HCT116 (cell line): ENCODE measurements at regions not wholly inside any gene's neighbourhood (a gene's known extent, or its start where the extent isn't known, plus 50 kb on each side); places are given as distances from the start of the nearest gene placed in this dataset.

Source experiments
- ATAC-seq: fragments of 200-7000 bp; cut with Tn5 transposase; 2 replicates; pipeline ENCODE4 v1.9.1; 2020; ENCODE audit warnings: mild to moderate bottlenecking, moderate library complexity
- BruUV-seq: library from RNA; stranded (reverse); fragments of 400-500 nt; replicated peaks from 2 replicates; lab custom pipeline; 2021; lab: Mats Ljungman, UMichigan
- CTCF ChIA-PET: fragments of 300-600 bp; sonication (Branson Sonifier 250); formaldehyde crosslinking; loops from one replicate; lab custom pipeline; 2021; ENCODE audit warnings: antibody characterized with exemption; lab: Charles Lee
- POLR2A ChIA-PET: fragments of 300-600, 350-600 bp; sonication (Branson Sonifier 250); formaldehyde crosslinking; loops from one replicate; lab custom pipeline; 2021; ENCODE audit warnings: antibody characterized with exemption; lab: Charles Lee
- RAD21 ChIA-PET, 2 experiments: fragments of 300-600 bp; sonication (Branson Sonifier 250); formaldehyde crosslinking; loops; one replicate each; lab custom pipeline; 2023; ENCODE audit warnings: low total read pairs in 2 of 2; ENCODE audit not compliant: uncharacterized antibody in 2 of 2, unreplicated experiment in 2 of 2, low non-redundant PET in 1 of 2; lab: Charles Lee
- DNase-seq: peaks from one replicate; pipeline ENCODE4 v3.0.0-alpha.2; 2010; ENCODE audit warnings: low read depth, low spot score
- H2AFZ ChIP-seq: fragments of 200-600 bp; shearing (Covaris generic), sonication (generic); 2 replicates; pipeline ENCODE4 v1.6.1; 2017; ENCODE audit warnings: low read depth, mixed run types, mixed read lengths, antibody characterized with exemption, low read length; ENCODE audit not compliant: poor library complexity, severe bottlenecking
- H3K27ac ChIP-seq: 2 replicates; pipeline ENCODE4 v1.5.1; 2012; ENCODE audit warnings: low read depth, low read length
- H3K27me3 ChIP-seq: fragments of 200-600 bp; sonication (generic); 2 replicates; pipeline ENCODE4 v1.6.1; 2016; ENCODE audit warnings: mixed run types, low read length, mixed read lengths; ENCODE audit not compliant: insufficient read depth
- H3K36me3 ChIP-seq, 2 experiments: fragments of 200-500 bp in 1 of 2; fragments of 200-600 bp in 1 of 2; sonication (Bioruptor generic) in 1 of 2; sonication (generic) in 1 of 2; 2 replicates each; pipeline versions ENCODE4 v1.5.1 to v1.6.1; 2014 to 2016; ENCODE audit warnings: low read length in 2 of 2, inconsistent platforms in 1 of 2, mixed read lengths in 1 of 2, mixed run types in 1 of 2; ENCODE audit not compliant: insufficient read depth in 2 of 2, control insufficient read depth in 1 of 2
- H3K4me1 ChIP-seq, 2 experiments: fragments of 200-600 bp in 1 of 2; sonication (generic) in 1 of 2; 2 replicates each; pipeline versions ENCODE4 v1.5.1 to v1.6.1; 2012 to 2017; ENCODE audit warnings: low read length in 2 of 2, inconsistent platforms in 1 of 2, mild to moderate bottlenecking in 1 of 2, mixed read lengths in 1 of 2, mixed run types in 1 of 2, moderate library complexity in 1 of 2; ENCODE audit not compliant: insufficient read depth in 2 of 2, control insufficient read depth in 1 of 2
- H3K4me2 ChIP-seq: fragments of 200-600 bp; sonication (generic); 2 replicates; pipeline ENCODE4 v1.6.1; 2017; ENCODE audit warnings: mixed run types, low read length, mixed read lengths
- H3K4me3 ChIP-seq, 2 experiments: fragments of 200-600 bp in 1 of 2; sonication (generic) in 1 of 2; replicated peaks in 1 of 2; 2 replicates each; pipeline ENCODE4 v1.5.1; 2011 to 2016; ENCODE audit warnings: low read length in 2 of 2, control low read depth in 1 of 2, low read depth in 1 of 2, mild to moderate bottlenecking in 1 of 2, mixed read lengths in 1 of 2, mixed run types in 1 of 2
- H3K79me2 ChIP-seq: fragments of 200-600 bp; sonication (generic); 2 replicates; pipeline ENCODE4 v1.6.1; 2017; ENCODE audit warnings: mild to moderate bottlenecking, mixed run types, low read length, moderate library complexity, mixed read lengths; ENCODE audit not compliant: insufficient read depth
- H3K9ac ChIP-seq: fragments of 200-600 bp; sonication (generic); 2 replicates; pipeline ENCODE4 v1.6.1; 2016; ENCODE audit warnings: low read length, mixed read lengths
- H3K9me2 ChIP-seq: fragments of 200-600 bp; sonication (generic), shearing (Covaris generic); 2 replicates; pipeline ENCODE4 v1.6.1; 2017; ENCODE audit warnings: mixed run types, mild to moderate bottlenecking, moderate library complexity; ENCODE audit not compliant: insufficient read depth
- H3K9me3 ChIP-seq, 2 experiments: fragments of 200-500 bp in 1 of 2; fragments of 200-600 bp in 1 of 2; sonication (Bioruptor generic) in 1 of 2; sonication (generic) in 1 of 2; 2 replicates each; pipeline ENCODE4 v1.6.1; 2014 to 2017; ENCODE audit warnings: low read length in 2 of 2, mixed read lengths in 2 of 2, inconsistent platforms in 1 of 2, low read depth in 1 of 2, mild to moderate bottlenecking in 1 of 2, mixed run types in 1 of 2, moderate library complexity in 1 of 2; ENCODE audit not compliant: control insufficient read depth in 1 of 2, insufficient read depth in 1 of 2
- H4K20me1 ChIP-seq: fragments of 200-600 bp; sonication (generic), shearing (Covaris generic); 2 replicates; pipeline ENCODE4 v1.6.1; 2017; ENCODE audit warnings: mixed run types, mild to moderate bottlenecking, moderate library complexity; ENCODE audit not compliant: insufficient read depth
- CTCF ChIP-seq, 3 experiments: fragments of 200-600 bp in 1 of 3; sonication (generic) in 1 of 3; IDR thresholded peaks in 2 of 3; conservative IDR thresholded peaks in 1 of 3; 2 replicates each; pipeline ENCODE4 v1.5.1; 2012 to 2017; ENCODE audit warnings: low read depth in 2 of 3, low read length in 2 of 3, antibody characterized with exemption in 1 of 3, borderline replicate concordance in 1 of 3, control low read depth in 1 of 3, mild to moderate bottlenecking in 1 of 3, mixed read lengths in 1 of 3, mixed run types in 1 of 3, moderate library complexity in 1 of 3; ENCODE audit not compliant: insufficient read depth in 1 of 3
- ELF1 ChIP-seq: IDR thresholded peaks from 2 replicates; pipeline ENCODE4 v1.6.1; 2012; ENCODE audit warnings: low read depth, borderline replicate concordance
- EZH2phosphoT487 ChIP-seq: fragments of 200-600 bp; IDR thresholded peaks from 2 replicates; pipeline ENCODE4 v1.6.1; 2018; ENCODE audit warnings: antibody characterized with exemption, borderline replicate concordance
- RAD21 ChIP-seq: IDR thresholded peaks from 2 replicates; pipeline ENCODE4 v1.6.1; 2012; ENCODE audit warnings: low read depth, mild to moderate bottlenecking
- ZBTB33 ChIP-seq: IDR thresholded peaks from 2 replicates; pipeline ENCODE4 v1.6.1; 2011; ENCODE audit warnings: mild to moderate bottlenecking, low read length, moderate library complexity; ENCODE audit not compliant: insufficient replicate concordance; ENCODE audit errors: extremely low read depth
- intact Hi-C: fragments of 100-400 bp; cut with micrococcal nuclease; formaldehyde crosslinking; loops from 2 replicates; pipeline ENCODE4 v1.10.0; 2022

GRCh38 chr3:166071831-166072230 lies 234.6 kb upstream of the BCHE start:
- no peaks in the 10 kb centered on the region for H3K4me1 ChIP-seq
- H3K4me2 ChIP-seq = no peak overlapping the region
- H4K20me1 ChIP-seq = no peaks in the 10 kb centered on the region
- no peaks in the 10 kb centered on the region for H3K9me3 ChIP-seq
- no peaks in the 10 kb centered on the region for H3K9me2 ChIP-seq
- RAD21 ChIA-PET = no interaction called here
- POLR2A ChIA-PET = no interaction called here
- H3K9ac ChIP-seq = no peak overlapping the region
- no peaks in the 10 kb centered on the region for H3K27me3 ChIP-seq
- no peak overlapping the region for H3K27ac ChIP-seq
- CTCF ChIA-PET = no interaction called here
- no peaks in the 10 kb centered on the region for H3K79me2 ChIP-seq
- no peak for TF ChIP-seq ELF1
- TF ChIP-seq CTCF (IDR thresholded peaks at IDR 0.05 in 2 of 3, conservative IDR thresholded peaks at IDR 0.05 in 1 of 3; ENCODE audit: borderline replicate concordance in 1 of 3, insufficient read depth in 1 of 3, low read depth in 2 of 3, low read length in 2 of 3) = no peak
- TF ChIP-seq EZH2phosphoT487 = no peak
- no peak for TF ChIP-seq RAD21
- no peak for TF ChIP-seq ZBTB33
- BruUV-seq = no TSS peak
- no peak overlapping the region for H3K4me3 ChIP-seq
- intact Hi-C loops = no loop called here
- DNase-seq (no peak), ATAC-seq (no peak)
- H3K36me3 ChIP-seq = no peaks in the 10 kb centered on the region
- no peak overlapping the region for H2AFZ ChIP-seq
